GM21529 (cell line): ENCODE measurements at regions not wholly inside any gene's neighbourhood (a gene's known extent, or its start where the extent isn't known, plus 50 kb on each side); places are given as distances from the start of the nearest gene placed in this dataset.

ENCODE experiments used
- ATAC-seq: cut with Tn5 transposase; IDR thresholded peaks from one replicate; pipeline ENCODE4 v1.9.1; 2021; ENCODE audit not compliant: unreplicated experiment

GRCh38 chr18:42184685-42185477 is 229.8 kb downstream of the PIK3C3 start:
- ATAC-seq: no peak

DNA sequence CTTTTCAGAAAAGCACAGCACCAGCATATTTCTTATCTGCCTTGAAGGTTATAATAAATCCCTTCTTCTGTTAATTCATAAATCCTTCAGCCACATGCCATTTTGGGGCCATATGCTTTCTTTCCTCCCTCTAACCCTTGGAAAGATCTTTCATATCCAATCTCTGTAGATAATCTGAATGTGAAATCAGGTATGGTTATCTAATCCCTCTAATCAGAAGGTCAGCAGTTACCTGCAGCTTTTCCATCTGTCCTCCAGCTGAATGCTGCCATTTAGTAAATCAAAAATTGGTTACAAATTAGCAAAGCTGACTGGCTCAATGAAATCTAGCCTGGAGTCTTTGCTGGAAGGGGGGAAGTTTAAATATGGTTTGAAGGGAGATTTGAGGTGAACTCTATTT is 230.5 kb downstream of the PIK3C3 start:
- no peak for ATAC-seq

DNA sequence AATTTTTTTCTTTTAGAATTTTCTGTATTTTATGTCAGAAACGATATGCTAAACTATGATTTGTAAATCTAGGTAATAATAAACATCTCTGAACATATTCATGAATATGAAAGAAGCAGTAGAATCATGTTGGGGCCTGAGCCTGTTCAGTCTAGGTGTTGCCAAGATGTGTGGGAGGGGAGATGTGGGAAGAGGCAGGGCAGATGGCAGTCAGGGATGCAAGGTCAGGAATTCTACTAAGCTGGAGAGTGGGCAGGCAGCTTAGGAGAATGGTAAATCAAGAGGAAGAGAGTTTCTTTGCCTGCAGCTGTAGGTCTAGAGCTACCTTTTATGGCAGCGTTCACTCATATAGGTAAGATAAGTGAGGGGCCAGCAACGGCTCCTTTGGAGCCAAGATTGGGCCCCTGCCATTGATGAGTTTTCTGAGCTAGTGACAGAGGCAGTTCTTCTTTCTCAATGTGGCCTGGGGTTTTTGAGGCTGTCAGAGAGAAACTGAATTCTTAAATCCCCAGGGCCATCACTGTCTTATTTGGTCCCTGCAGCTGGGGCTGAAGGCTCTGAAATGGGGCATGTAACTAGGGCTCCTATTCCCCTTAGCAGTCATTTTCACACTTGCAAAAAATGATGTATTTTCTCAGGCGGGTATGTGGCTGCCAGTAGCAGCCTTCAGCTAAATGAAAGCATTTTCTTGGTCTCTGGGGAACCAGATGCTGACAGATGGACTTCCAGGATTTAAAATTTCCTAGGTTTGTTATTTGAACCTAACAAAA is 232.8 kb downstream of the PIK3C3 start:
- peak; percentile 83 for ATAC-seq

DNA sequence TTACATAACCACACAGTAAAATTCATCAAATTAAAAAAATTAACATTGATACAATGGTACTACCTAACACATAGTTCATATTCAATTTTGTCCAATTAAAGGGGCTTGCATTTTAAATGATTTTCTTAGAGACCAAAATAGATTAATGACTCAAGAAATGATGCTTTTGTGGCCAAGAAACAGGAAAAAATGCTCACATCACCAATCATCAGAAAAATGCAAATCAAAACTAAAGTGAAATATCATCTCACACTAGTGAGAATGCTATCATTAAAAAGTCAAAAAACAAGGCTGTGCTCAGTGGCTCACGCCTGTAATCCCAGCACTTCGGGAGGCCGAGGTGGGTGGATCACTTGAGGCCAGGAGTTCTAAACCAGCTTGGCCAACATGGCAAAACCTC is 235.6 kb downstream of the PIK3C3 start:
- no peak for ATAC-seq

DNA sequence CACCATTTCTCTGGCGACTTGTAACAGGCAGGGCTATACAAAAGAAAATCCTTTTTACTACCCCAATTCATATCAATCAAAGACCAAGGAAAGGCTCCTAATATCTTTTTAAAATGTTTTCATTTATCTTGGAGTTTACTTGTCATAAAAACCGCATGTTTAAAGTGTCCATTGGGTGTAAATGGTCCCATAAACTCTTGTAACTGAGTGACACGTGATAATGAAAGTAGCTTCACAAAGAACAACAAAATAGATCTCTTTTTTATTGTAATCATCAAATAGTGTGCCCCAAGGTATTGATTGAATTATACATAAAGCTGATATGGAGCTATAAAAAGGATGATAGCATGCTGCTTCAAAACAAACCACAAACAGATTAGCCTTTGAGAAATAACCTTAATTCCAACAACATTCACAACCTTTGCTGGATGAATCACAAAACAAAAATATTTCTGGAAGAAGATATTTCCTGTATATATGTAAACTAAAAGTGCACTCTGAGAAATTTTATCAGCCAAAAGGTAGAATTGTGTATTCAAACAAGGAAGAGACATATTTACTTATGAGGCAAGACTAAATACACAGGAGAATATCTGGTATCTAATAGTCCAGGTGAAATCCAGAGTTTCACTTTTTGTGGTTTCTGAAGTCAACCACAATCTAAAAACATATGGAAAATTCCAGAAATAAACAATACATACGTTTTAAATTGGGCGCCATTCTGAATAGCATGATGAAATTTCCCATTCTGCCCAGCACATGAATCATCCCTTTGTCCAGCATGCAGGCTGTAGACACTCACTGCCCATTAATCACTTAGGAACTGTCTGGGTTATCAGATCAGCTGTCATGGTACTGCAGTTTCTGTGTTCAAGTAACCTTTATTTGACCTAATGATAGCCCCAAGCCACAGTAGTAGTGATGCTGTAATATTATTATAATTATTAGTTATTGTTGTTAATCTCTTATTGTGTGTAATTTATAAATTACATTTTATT is 237.5 kb downstream of the PIK3C3 start:
- no peak for ATAC-seq

- ATAC-seq: no peak
Observed at GRCh38 chr18:42196651-42197050, 241.6 kb downstream of the PIK3C3 start.

DNA sequence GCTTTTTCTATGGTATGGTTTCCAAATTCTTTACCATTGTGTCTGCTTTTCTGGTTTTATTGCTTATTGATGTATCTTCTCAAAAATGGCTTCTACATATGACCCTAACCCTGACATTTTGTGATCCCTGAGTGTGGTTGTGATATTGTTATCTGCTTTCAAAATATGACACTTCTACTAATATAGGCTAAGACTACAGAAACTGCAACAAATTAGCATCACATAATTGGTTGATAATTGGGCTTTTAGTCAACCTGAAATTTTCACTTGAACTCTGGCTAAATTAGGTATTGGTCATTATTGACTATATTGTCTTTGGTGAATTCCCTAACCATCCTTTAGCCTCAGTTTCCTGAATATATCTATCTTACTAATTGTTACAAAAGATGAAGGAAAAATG is 246.1 kb downstream of the PIK3C3 start:
- no peak for ATAC-seq

DNA sequence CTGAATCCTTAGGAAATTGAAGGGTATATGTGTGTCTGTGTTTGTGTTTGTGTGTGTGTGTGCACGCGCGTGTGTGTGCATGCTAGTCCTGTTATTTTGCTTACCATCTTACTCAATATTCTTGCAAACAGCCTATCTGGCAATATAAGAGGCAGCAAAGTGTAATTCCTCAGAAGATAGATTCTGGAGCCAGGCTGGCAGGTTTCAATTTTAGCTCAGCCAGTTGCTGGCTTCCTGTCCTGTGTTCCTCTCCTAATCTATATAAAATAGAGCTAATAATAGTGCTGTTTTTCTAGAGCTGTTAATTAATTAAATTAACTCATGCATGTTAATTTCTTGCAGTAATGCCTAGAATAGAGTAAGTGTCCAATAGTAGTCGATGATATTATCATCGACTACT is 256.2 kb downstream of the PIK3C3 start:
- ATAC-seq: no peak

DNA sequence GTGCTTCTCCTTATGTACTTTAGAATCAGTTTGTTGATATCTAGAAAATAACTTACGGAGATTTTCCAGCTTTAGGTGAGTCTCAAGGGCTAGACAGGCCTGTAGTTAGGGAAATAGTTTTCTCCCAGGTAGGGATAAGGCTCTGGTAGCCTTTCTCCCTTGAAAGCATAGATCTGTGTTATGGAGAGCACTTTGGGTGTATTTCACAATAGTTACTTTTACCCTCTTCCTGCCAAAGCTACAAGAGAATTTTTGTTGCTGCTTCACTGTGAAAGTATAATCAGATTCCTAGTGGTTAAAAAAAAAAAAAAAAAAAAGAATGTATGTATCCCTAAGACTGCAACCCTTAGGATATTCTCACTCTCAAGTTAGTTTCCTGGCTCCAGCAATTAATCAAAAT is 267.5 kb downstream of the PIK3C3 start:
- ATAC-seq: no peak

GRCh38 chr18:42228581-42228980 is 273.5 kb downstream of the PIK3C3 start:
- ATAC-seq: no peak

- peak; percentile 96 for ATAC-seq
Observed at GRCh38 chr18:42229211-42230210, 274.5 kb downstream of the PIK3C3 start.

DNA sequence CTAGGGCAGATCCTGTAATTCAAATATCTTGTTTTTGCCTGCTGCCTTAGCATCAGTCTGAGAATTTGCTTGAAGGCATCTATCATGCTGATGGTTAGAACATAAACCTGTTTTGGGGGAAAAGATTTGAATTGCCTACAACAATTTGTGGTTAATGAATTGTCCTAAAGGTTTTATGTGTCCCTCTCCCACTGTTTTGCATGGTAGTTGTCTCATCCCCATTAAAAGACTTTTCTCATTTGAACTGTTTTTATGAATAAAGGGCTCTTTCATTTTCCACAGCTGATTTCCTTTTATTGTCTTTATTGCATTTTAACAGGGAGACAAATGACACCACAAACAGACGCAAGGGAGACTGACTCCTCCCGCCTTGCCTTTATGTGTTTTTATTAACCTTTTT is 275.6 kb downstream of the PIK3C3 start:
- no peak for ATAC-seq

GRCh38 chr18:42231284-42231683 is 276.2 kb downstream of the PIK3C3 start:
- ATAC-seq: no peak

- no peak for ATAC-seq
Observed at GRCh38 chr18:42231796-42232195, 276.8 kb downstream of the PIK3C3 start.

GRCh38 chr18:42233908-42234307 is 278.9 kb downstream of the PIK3C3 start:
- ATAC-seq: no peak

DNA sequence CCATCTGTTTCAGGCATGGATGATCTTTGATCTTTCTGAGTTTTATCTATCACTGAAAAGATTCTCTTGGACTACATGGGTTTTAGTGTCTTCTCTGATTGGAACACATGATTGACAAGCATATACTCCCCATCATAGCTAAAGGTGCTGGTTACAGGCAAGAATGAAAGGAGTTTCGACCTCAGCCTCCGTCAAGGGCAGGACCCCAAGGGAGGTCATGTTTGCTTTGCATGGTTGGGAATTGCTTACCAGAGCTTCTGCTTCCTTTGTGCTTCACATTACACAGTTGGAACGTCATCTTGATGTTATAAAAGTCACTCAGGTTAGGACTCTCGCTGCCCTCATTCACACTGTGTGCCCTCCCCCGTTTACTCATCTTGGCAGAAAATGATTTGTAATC is 287.7 kb downstream of the PIK3C3 start:
- no peak for ATAC-seq

- ATAC-seq: no peak
Observed at GRCh38 chr18:42245137-42245536, 290.1 kb downstream of the PIK3C3 start.

- no peak for ATAC-seq
Observed at GRCh38 chr18:42255908-42256765, 301.1 kb downstream of the PIK3C3 start.
